Erythroblast (primary cell): ENCODE measurements at regions not wholly inside any gene's neighbourhood (a gene's known extent, or its start where the extent isn't known, plus 50 kb on each side); places are given as distances from the start of the nearest gene placed in this dataset.

Experiments
- DNase-seq, 2 experiments: peaks; one replicate each; lab custom pipeline; 2025; lab: John Stamatoyannopoulos, UW
- GATA1 ChIP-seq: IDR thresholded peaks from 2 replicates; pipeline ENCODE4 v1.6.1; 2011; ENCODE audit warnings: low read depth, mild to moderate bottlenecking, control low read depth, low read length, moderate library complexity
- POLR2A ChIP-seq: IDR thresholded peaks from 2 replicates; pipeline ENCODE4 v1.6.1; 2011; ENCODE audit warnings: mild to moderate bottlenecking, low read length

DNA sequence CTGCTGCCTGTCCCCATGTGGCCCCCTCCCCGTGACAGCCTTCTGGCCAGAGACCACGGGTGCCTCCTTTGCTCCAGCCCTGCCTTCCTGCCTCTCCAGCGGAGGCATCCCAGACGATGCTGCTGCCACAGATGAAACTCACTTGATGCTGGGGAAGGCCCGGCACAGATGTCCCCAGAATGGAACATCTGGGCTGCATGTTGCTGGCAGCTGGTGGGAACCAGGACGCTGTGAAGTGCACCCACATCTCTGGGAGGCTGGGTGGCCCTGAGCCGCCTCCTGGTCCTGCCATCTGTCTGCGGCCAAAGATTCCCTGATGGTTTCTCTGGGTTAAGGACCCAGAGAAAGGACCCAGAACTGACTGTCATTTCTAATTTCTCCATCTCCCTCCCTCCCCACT, 51.9 kb upstream of the PTPRS start:
- no peak for DNase-seq
- TF ChIP-seq GATA1 (no peak), POLR2A (no peak)

GRCh38 chr19:5393088-5393487, 52.5 kb upstream of the PTPRS start:
- TF ChIP-seq POLR2A (no peak), GATA1 (no peak)
- no peak for DNase-seq

DNA sequence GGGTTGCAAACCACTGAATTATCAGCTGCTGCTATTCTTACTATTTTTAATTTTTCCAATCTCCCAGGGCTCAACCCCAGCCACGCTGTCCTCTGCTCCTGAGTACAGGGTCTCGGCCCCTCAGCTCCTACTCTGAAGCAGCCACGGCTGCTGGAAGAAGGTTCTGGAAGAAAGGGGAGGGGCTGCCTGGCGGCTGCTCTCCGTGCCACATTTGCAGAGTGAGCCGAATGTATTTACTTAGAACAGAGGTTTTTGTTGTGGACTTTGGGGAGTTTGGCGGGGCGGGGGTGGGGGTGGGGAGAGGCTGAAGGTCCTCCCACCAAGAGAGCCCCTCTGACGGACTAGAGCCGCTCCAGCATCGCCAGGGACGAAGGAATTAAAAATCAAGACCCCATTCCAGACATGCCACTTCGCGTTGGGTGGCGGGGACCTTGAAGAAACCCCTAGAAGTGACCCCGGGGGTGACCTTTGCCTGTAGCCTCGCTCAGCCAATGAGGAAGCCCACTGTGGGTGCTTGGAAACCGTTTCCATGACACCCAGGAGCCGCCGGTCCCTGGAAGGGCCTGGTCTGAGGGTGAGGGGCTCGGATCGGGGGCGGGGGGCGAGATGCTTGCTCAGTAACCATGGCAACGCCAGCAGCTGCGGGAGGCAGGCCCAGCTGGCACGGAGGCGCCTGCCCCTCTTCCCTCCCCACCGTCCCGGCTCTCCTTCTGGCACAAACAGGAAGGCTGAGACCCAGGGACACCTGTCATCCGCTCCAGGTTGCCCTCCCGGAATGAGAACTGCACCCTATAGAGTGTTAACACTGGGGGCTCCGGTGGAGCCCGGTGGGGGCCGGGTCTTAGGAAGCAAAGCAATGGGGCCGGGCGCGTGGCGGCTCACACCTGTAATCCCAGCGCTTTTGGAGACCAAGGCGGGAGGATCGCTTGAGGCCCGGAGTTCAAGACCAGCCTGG, 54.2 kb upstream of the PTPRS start:
- DNase-seq, result no peak
- TF ChIP-seq POLR2A (no peak), GATA1 (no peak)

GRCh38 chr19:5395556-5395955, 54.9 kb upstream of the PTPRS start:
- TF ChIP-seq GATA1, result no peak
- TF ChIP-seq POLR2A, result no peak

DNA sequence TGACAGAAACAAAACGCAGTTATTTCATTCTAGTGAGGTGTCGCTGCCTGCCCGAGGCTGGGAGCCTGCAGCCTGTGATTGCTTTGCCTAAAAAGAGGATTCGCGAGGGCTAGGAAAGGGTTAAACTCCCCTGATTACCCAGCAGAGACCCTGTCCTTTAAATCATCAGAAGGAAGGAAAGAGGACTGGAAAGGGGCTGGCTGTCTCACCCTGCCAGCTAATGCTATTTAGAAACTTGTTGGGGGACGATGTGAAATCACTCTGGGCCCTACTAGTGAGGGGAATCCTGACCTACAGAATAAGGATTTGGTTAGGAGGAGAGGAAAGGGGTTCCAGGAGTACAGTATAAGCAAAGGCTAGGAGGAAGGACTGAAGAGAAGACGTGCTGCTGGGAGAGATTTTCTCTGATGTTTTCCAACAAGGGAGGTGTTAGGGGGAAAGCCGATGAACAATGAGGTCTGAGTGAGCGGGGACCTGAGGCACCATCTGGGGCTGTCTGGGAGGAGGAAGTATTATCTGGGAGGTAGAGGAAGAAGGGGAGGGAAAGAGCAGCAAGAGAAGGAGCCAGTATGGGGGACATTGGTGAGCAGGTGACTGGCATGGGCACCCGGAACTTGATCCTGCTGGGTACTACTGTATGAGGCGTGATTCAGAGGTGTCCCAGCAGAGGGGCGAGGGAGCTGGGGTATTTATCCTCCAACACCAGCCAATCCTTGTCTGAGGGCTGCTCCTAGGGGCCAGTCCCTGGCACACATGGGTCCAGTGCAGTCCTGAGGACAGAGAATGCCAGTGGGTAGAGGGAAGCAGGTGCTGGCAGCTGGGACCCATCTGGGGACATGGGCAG, 55.7 kb upstream of the PTPRS start:
- TF ChIP-seq POLR2A, result no peak
- TF ChIP-seq GATA1, result no peak
- DNase-seq, result no peak

More at GRCh38 chr19:5395556-5395955, 54.9 kb upstream of the PTPRS start:
- DNase-seq, result no peak

- DNase-seq, result no peak
- TF ChIP-seq GATA1, result no peak
- TF ChIP-seq POLR2A, result no peak
Measured at GRCh38 chr19:5396963-5397362, 56.4 kb upstream of the PTPRS start.

DNA sequence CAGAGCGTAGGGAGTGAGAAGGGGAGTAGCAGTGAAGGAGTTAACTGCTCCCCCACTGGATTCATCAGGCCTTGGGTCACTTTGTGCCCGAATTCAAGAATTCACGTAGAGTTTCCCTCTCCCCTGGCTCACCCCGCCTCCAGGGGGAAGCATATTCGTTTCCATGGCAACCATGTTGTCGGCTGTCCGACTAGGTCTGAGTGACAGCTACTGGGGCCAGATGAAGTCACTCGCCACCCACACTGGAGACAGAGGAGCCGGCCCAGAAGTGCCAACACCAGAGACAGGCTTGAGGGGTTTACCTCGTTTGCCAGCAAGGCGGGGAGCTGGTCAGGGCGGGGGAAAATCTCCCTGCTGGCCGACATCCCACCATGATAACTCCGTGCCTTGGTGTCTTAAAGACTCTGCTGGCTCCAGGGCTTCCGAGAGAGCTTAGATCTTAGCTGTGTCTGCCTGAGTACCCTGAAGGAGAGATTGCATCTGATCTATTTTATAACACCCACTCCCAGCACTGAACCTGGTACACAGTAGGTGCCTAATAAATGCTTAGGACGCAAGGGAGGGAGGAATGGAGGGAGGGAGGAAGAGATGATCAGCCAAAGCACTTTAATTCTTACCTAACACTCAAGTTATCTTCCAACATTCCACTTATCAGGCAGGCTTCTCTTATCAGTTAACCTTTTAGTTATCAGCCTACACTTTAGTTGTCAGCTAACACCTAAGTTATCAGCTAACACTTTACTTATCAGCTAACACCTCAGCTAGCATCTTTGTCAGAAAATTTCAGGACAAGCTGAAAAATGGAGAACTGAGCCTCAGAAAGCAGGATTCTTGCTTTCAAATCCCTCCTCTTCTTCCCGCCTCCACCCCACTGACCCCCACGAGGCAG, 57.2 kb upstream of the ZNRF4 start:
- TF ChIP-seq POLR2A (no peak), GATA1 (no peak)
- no peak for DNase-seq

DNA sequence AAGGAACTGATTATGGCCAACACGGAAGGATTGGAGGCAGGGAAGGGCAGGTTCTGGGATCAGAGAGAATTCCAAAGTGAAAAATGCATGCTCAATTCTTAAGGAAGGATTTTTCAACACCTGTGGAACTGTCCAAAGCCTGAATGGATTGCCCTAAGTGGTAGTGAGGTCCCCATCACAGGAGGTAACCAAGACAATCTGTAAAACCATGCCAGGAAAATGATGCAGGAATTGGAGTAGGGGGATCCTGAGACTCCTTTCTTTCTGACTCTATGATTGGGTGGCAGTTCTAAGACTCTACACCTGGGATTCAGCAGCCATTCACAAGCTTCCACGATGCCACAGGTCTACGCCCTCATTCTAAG, 56.5 kb upstream of the ZNRF4 start:
- no peak for DNase-seq
- no peak for TF ChIP-seq GATA1
- TF ChIP-seq POLR2A, result no peak

DNA sequence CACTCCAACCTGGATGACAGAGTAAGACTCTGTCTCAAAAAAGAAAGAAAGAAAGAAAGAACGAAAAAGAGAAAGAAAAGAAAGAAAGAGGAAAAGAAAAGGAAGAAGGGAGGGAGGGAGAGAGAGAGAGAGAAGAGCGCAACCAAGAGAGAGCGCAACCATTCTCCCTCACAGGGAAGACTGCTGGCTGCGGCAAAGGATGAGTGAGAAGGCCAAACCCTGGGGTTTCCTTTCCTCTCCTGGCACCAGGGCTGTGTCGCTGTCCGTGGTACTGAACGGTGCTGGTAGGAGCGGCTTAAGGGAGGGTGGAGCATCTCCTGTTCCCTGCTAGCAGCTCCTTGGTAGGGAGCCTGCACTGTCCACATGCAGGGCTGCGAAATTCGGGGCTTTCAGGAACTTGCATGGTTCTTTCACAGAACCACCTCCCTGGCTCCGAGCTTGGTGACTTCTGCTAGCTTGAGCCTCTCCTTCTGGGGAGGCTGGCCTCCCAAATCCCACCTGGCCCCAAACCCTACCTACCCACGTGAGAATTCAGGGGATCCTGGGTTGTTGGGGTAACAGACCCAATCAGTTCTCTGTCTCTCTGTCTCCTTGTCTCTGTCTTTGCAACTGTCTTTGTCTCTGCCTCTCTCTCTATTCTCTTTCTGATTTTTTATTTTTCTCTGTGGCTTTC, 51.1 kb upstream of the ZNRF4 start:
- TF ChIP-seq POLR2A, result no peak
- no peak for TF ChIP-seq GATA1
- peak; percentile 61 to 74 for DNase-seq
